Adrenal gland (tissue), 9 donors: ENCODE measurements at regions not wholly inside any gene's neighbourhood (a gene's known extent, or its start where the extent isn't known, plus 50 kb on each side); places are given as distances from the start of the nearest gene placed in this dataset.

Experiments used
- DNase-seq, 7 donors: peaks; one replicate each; pipeline ENCODE4 v3.0.0-alpha.2; 2019 to 2020
- H3K27ac ChIP-seq, 5 donors: fragments of 200-600 bp; sonication (generic) in 4 of 5; 1 replicate in 3 of 5; 2 replicates in 2 of 5; pipeline versions ENCODE4 v1.5.1 to v1.8.0; 2016 to 2020; ENCODE audit warnings: mild to moderate bottlenecking in 1 of 5
- H3K27me3 ChIP-seq: fragments of 200-600 bp; 2 replicates; pipeline ENCODE4 v1.8.0; 2021
- H3K36me3 ChIP-seq, 2 donors: fragments of 200-600 bp; replicated peaks in 1 of 2; 1 replicate in 1 of 2; 2 replicates in 1 of 2; pipeline versions ENCODE4 v1.5.1 to v1.8.0; 2018 to 2022
- H3K4me1 ChIP-seq, 2 donors: fragments of 200-600 bp; replicated peaks in 1 of 2; 1 replicate in 1 of 2; 2 replicates in 1 of 2; pipeline versions ENCODE4 v1.5.1 to v1.8.0; 2018 to 2021
- H3K4me3 ChIP-seq, 4 donors: fragments of 200-600 bp; sonication (generic) in 3 of 4; one replicate each; pipeline ENCODE4 v1.5.1; 2016 to 2018
- H3K9me3 ChIP-seq, 3 donors: fragments of 200-600 bp; sonication (generic) in 1 of 3; replicated peaks in 1 of 3; 1 replicate in 2 of 3; 2 replicates in 1 of 3; pipeline versions ENCODE4 v1.5.1 to v1.8.0; 2016 to 2021
- CTCF ChIP-seq, 6 experiments: fragments of 450-650 bp in 4 of 6; fragments of 200-600 bp in 2 of 6; sonication (generic) in 1 of 6; IDR thresholded peaks; 1 replicate in 5 of 6; 2 replicates in 1 of 6; pipeline versions ENCODE4 v1.5.1 to v1.8.0; 2016 to 2021; ENCODE audit warnings: antibody characterized with exemption in 6 of 6, mild to moderate bottlenecking in 2 of 6, moderate library complexity in 1 of 6
- POLR2A ChIP-seq, 2 donors: fragments of 450-650 bp; IDR thresholded peaks; one replicate each; pipeline ENCODE4 v1.6.1; 2017; ENCODE audit warnings: antibody characterized with exemption in 2 of 2, mild to moderate bottlenecking in 2 of 2, moderate library complexity in 1 of 2
- WGBS, 4 donors: extraction: QIAGEN DNeasy Blood & Tissue Kit in 2 of 4; methylation state at CpG; one replicate each; pipeline versions ENCODE4 v1.1.5 to v1.1.7; 2013 to 2017; 5-methylcytosine and 5-hydroxymethylcytosine counted together
- intact Hi-C, 2 donors: fragments of 100-400 bp; cut with DNase I; formaldehyde crosslinking; loops; one replicate each; pipeline versions ENCODE4 v1.14.1 to v1.15.0; 2022 to 2023
- donor health status: healthy with polysubstance abuse.
- donor health status: Bipolar disorder and iron deficiency.
- donor health status: DM: yes; HTN: yes; CAD: no.
- donor health status: DM: no; HTN: no; CAD: no.
- donor health status: DM: no; HTN: no; CAD: no.

GRCh38 chr12:114742363-114742762 lies 58.4 kb upstream of the TBX3 start:
- peaks cover 36 to 55% of the 10 kb centered on the region in 2 donors for H3K4me1 ChIP-seq
- H3K9me3 ChIP-seq = no peaks in the 10 kb centered on the region
- DNase-seq = no peak
- intact Hi-C loops = no loop called here
- no peaks in the 10 kb centered on the region for H3K27me3 ChIP-seq
- 59 to 71% (median 60%) methylated on average over 9 of the region's 9 CpGs for WGBS, 4 donors
- TF ChIP-seq POLR2A (IDR thresholded peaks at IDR 0.05) (no peak), CTCF (IDR thresholded peaks at IDR 0.05) (no peak)
- H3K4me3 ChIP-seq = no peak overlapping the region
- peak overlapping the region; percentile 48 to 91 (median 58) for H3K27ac ChIP-seq
- H3K36me3 ChIP-seq = no peaks in the 10 kb centered on the region

- Histone ChIP-seq H3K27me3 (no peaks in the 10 kb centered on the region), H3K27ac (peak overlapping the region; percentile 48 to 91 (median 58)), H3K9me3 (no peaks in the 10 kb centered on the region), H3K4me1 (peaks cover 34 to 53% of the 10 kb centered on the region in 2 donors), H3K36me3 (no peaks in the 10 kb centered on the region), H3K4me3 (no peak overlapping the region)
- peak in 5 of 7 donors; percentile 46 to 59 (median 48) for DNase-seq
- no peak for TF ChIP-seq CTCF (IDR thresholded peaks at IDR 0.05)
- no peak for TF ChIP-seq POLR2A (IDR thresholded peaks at IDR 0.05)
- intact Hi-C loops = no loop called here
- 21 to 53% (median 35%) methylated on average over 4 of the region's 4 CpGs for WGBS, 4 donors
Measured at GRCh38 chr12:114741940-114742339, 58.0 kb upstream of the TBX3 start.

GRCh38 chr12:114740448-114740847 lies 56.5 kb upstream of the TBX3 start:
- H3K4me1 ChIP-seq = peaks cover 24 to 43% of the 10 kb centered on the region in 2 donors
- TF ChIP-seq CTCF (IDR thresholded peaks at IDR 0.05) (no peak), POLR2A (IDR thresholded peaks at IDR 0.05) (no peak)
- intact Hi-C loops = no loop called here
- H3K27ac ChIP-seq = peak overlapping the region in 1 of 5 donors; percentile 91
- DNase-seq = no peak
- no peaks in the 10 kb centered on the region for H3K36me3 ChIP-seq
- H3K27me3 ChIP-seq = no peaks in the 10 kb centered on the region
- H3K9me3 ChIP-seq = no peaks in the 10 kb centered on the region
- 83 to 87% (median 85%) methylated on average over 3 to 7 of the region's 7 CpGs for WGBS, 4 donors
- no peak overlapping the region for H3K4me3 ChIP-seq

GRCh38 chr12:114738460-114739184 lies 54.6 kb upstream of the TBX3 start:
- intact Hi-C loops = no loop called here
- no peaks in the 10 kb centered on the region for H3K36me3 ChIP-seq
- peak overlapping the region; percentile 77 to 98 (median 93) for H3K27ac ChIP-seq
- TF ChIP-seq CTCF (IDR thresholded peaks at IDR 0.05) (no peak), POLR2A (IDR thresholded peaks at IDR 0.05) (peak in 1 of 2 donors; percentile 66)
- no peak overlapping the region for H3K4me3 ChIP-seq
- WGBS, 4 donors = 26 to 49% (median 39%) methylated on average over 9 of the region's 9 CpGs
- peaks cover 24 to 37% of the 10 kb centered on the region in 2 donors for H3K4me1 ChIP-seq
- no peaks in the 10 kb centered on the region for H3K9me3 ChIP-seq
- DNase-seq = peak; percentile 85 to 96 (median 94)
- no peaks in the 10 kb centered on the region for H3K27me3 ChIP-seq
